K562 (cell line): ENCODE measurements at regions not wholly inside any gene's neighbourhood (a gene's known extent, or its start where the extent isn't known, plus 50 kb on each side); places are given as distances from the start of the nearest gene placed in this dataset.

Experiments used
- ATAC-seq: fragments of 200-7000 bp; cut with Tn5 transposase; 3 replicates; pipeline ENCODE4 v1.9.1; 2020; ENCODE audit warnings: moderate library complexity
- BruUV-seq: library from RNA; stranded (reverse); fragments of 400-500 nt; replicated peaks from 2 replicates; lab custom pipeline; 2021; lab: Mats Ljungman, UMichigan
- CTCF ChIA-PET: fragments of 300-600 bp; formaldehyde crosslinking; extraction: SDS; loops from one replicate; lab custom pipeline; 2021; ENCODE audit warnings: low intra/inter-chr PET ratio; lab: Yijun Ruan, JAX
- POLR2A ChIA-PET: fragments of 300-600, 350-650 bp; sonication (Branson Sonifier 250); formaldehyde crosslinking; extraction: SDS; loops from one replicate; lab custom pipeline; 2021; ENCODE audit warnings: antibody characterized with exemption, inconsistent platforms; lab: Yijun Ruan, JAX
- DNase-seq, 4 experiments: peaks; one replicate each; pipeline versions ENCODE4 v3.0.0 to v3.0.0-alpha.2; 2011 to 2018; ENCODE audit warnings: low spot score in 3 of 4, mixed read lengths in 3 of 4; ENCODE audit errors: extremely low read depth in 1 of 4
- FAIRE-seq: peaks from 2 replicates; lab custom pipeline; 2011; peaks lifted over from hg19 to GRCh38; lab: Jason Lieb, UNC
- H2AFZ ChIP-seq: 2 replicates; pipeline ENCODE4 v1.6.0; 2011; ENCODE audit warnings: low read depth, low read length, control low read depth, inconsistent platforms
- H3K27ac ChIP-seq: fragments of 200-600 bp; 3 replicates; pipeline ENCODE4 v1.8.0; 2011; ENCODE audit warnings: low read depth, mild to moderate bottlenecking, control low read depth, inconsistent platforms, low read length, moderate library complexity, mixed read lengths; ENCODE audit errors: extremely low read depth
- H3K27me3 ChIP-seq, 2 experiments: fragments of 300-600 bp in 1 of 2; 2 replicates in 1 of 2; 3 replicates in 1 of 2; pipeline versions ENCODE4 v1.6.0 to v1.8.0; 2011; ENCODE audit warnings: inconsistent platforms in 2 of 2, low read length in 2 of 2, mild to moderate bottlenecking in 1 of 2, mixed read lengths in 1 of 2, moderate library complexity in 1 of 2; ENCODE audit not compliant: control insufficient read depth in 2 of 2, insufficient read depth in 2 of 2
- H3K36me3 ChIP-seq: fragments of 300-600 bp; 3 replicates; pipeline ENCODE4 v1.8.0; 2011; ENCODE audit warnings: mild to moderate bottlenecking, low read length, inconsistent platforms; ENCODE audit not compliant: control insufficient read depth, insufficient read depth
- H3K4me1 ChIP-seq, 2 experiments: fragments of 200-600 bp in 1 of 2; replicated peaks in 1 of 2; 2 replicates in 1 of 2; 3 replicates in 1 of 2; pipeline versions ENCODE4 v1.5.1 to v1.8.0; 2011; ENCODE audit warnings: inconsistent platforms in 2 of 2, low read length in 2 of 2, mild to moderate bottlenecking in 1 of 2, mixed read lengths in 1 of 2, moderate library complexity in 1 of 2; ENCODE audit not compliant: control insufficient read depth in 2 of 2, insufficient read depth in 2 of 2
- H3K4me2 ChIP-seq: 2 replicates; pipeline ENCODE4 v1.6.1; 2011; ENCODE audit warnings: low read length, control low read depth, inconsistent platforms, mixed read lengths; ENCODE audit not compliant: insufficient read depth
- H3K4me3 ChIP-seq: fragments of 200-600 bp; sonication (generic), shearing (Covaris generic); 2 replicates; pipeline ENCODE4 v1.5.1; 2016; ENCODE audit warnings: control low read depth, inconsistent platforms
- H3K79me2 ChIP-seq: fragments of 200-600 bp; 3 replicates; pipeline ENCODE4 v1.8.0; 2011; ENCODE audit warnings: low read length, inconsistent platforms; ENCODE audit not compliant: control insufficient read depth, insufficient read depth
- H3K9ac ChIP-seq, 2 experiments: 2 replicates each; pipeline versions ENCODE4 v1.6.0 to v1.6.1; 2011; ENCODE audit warnings: low read depth in 2 of 2, low read length in 2 of 2, control low read depth in 1 of 2, inconsistent platforms in 1 of 2, mild to moderate bottlenecking in 1 of 2, mixed read lengths in 1 of 2; ENCODE audit not compliant: insufficient read depth in 1 of 2
- H3K9me1 ChIP-seq: one replicate; pipeline ENCODE4 v1.6.0; 2011; ENCODE audit warnings: inconsistent platforms, mild to moderate bottlenecking, low read length, moderate library complexity; ENCODE audit not compliant: control insufficient read depth, insufficient read depth
- H3K9me3 ChIP-seq: replicated peaks from 2 replicates; pipeline ENCODE4 v1.5.1; 2011; ENCODE audit warnings: low read depth, low read length, inconsistent platforms; ENCODE audit not compliant: control insufficient read depth, insufficient read depth
- H4K20me1 ChIP-seq: replicated peaks from 2 replicates; pipeline ENCODE4 v1.6.1; 2011; ENCODE audit warnings: low read length, inconsistent platforms, mixed read lengths; ENCODE audit not compliant: control insufficient read depth, insufficient read depth
- KDM1A ChIP-seq, 2 experiments: fragments of 450-650 bp; IDR thresholded peaks; 2 replicates each; pipeline ENCODE4 v1.6.1; 2016; ENCODE audit warnings: mild to moderate bottlenecking in 2 of 2
- RAD21 ChIP-seq, 2 experiments: fragments of 250-450 bp in 1 of 2; fragments of 450-650 bp in 1 of 2; sonication (Bioruptor Pico) in 1 of 2; formaldehyde crosslinking in 1 of 2; IDR thresholded peaks in 1 of 2; conservative IDR thresholded peaks in 1 of 2; 2 replicates each; pipeline versions ENCODE4 v1.4.0 to v1.8.0; 2020 to 2022; ENCODE audit warnings: mild to moderate bottlenecking in 2 of 2, moderate library complexity in 1 of 2
- RBFOX2 ChIP-seq: fragments of 200-400 bp; formaldehyde crosslinking; IDR thresholded peaks from 2 replicates; pipeline ENCODE4 v1.6.1; 2017; ENCODE audit warnings: low read depth, mild to moderate bottlenecking, low read length, moderate library complexity
- YY1 ChIP-seq, 3 experiments: IDR thresholded peaks; 2 replicates each; pipeline ENCODE4 v1.6.1; 2011; ENCODE audit warnings: low read length in 2 of 3, mild to moderate bottlenecking in 2 of 3, moderate library complexity in 2 of 3, borderline replicate concordance in 1 of 3, control low read depth in 1 of 3, low read depth in 1 of 3; ENCODE audit not compliant: insufficient read depth in 3 of 3, insufficient replicate concordance in 2 of 3, control insufficient read depth in 1 of 3, insufficient read length in 1 of 3; ENCODE audit errors: extremely low read depth in 1 of 3
- ZNF324 ChIP-seq: fragments of 250-450 bp; sonication (Bioruptor Pico); IDR thresholded peaks from 2 replicates; pipeline ENCODE4 v1.4.0; 2020; ENCODE audit warnings: mild to moderate bottlenecking
- WGBS: fragments of 100-300 bp; shearing (Covaris generic); methylation state at CpG from one replicate; pipeline ENCODE4 v1.1.6; 2016; ENCODE audit warnings: low coverage, mixed read lengths; ENCODE audit not compliant: insufficient coverage; ENCODE audit errors: missing lambda C conversion rate; 5-methylcytosine and 5-hydroxymethylcytosine counted together
- in situ Hi-C: fragments of 300-500 bp; cut with MboI; formaldehyde crosslinking; loops from 4 replicates; pipeline ENCODE4 v1.15.0; 2018; ENCODE audit warnings: inconsistent platforms, mixed read lengths
- intact Hi-C: fragments of 100-400 bp; cut with micrococcal nuclease; formaldehyde crosslinking; loops from 2 replicates; pipeline ENCODE4 v1.14.2; 2022
- TF ChIP-seq, protein P1 (sequence below): fragments of 450-650 bp; IDR thresholded peaks from 2 replicates; pipeline ENCODE4 v1.7.0; 2016; ENCODE audit warnings: borderline replicate concordance
- TF ChIP-seq, protein P2 (sequence below): sonication (generic); formaldehyde crosslinking; IDR thresholded peaks from 2 replicates; pipeline ENCODE4 v1.8.0; 2022; ENCODE audit warnings: mild to moderate bottlenecking, missing genetic modification reagents, borderline replicate concordance

DNA sequence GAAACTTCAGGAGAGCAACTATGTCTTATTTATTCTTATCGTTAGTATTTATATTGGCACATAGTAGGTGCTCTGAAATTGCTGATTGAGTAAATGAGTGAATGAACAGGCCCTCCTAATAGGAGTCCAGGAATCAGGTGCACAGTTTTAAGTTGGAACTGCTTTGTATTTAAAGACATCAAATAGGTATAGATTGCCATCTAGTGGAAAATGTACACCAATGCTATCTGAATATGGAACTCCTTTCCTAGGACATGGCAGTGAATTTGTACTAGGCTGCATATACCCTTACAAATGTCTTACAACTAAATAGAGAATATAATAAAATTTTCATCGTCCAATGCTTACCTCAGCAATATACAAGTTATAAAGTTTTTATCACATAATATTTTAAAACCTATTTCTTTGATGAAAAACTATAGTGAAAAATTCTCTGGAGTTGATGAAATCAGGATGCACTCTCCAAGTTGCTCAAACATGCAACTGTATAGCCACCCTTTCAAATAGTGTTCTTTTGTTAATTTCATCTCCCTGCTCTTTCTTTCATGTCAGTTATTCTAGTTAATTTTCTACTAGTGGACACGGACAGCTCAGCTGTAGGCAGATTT is 318.9 kb upstream of the SYT4 start (continued):
- TF ChIP-seq, protein P1, sequence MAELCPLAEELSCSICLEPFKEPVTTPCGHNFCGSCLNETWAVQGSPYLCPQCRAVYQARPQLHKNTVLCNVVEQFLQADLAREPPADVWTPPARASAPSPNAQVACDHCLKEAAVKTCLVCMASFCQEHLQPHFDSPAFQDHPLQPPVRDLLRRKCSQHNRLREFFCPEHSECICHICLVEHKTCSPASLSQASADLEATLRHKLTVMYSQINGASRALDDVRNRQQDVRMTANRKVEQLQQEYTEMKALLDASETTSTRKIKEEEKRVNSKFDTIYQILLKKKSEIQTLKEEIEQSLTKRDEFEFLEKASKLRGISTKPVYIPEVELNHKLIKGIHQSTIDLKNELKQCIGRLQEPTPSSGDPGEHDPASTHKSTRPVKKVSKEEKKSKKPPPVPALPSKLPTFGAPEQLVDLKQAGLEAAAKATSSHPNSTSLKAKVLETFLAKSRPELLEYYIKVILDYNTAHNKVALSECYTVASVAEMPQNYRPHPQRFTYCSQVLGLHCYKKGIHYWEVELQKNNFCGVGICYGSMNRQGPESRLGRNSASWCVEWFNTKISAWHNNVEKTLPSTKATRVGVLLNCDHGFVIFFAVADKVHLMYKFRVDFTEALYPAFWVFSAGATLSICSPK = no peak
- peak in 1 of 2 experiments; percentile 41; a peak in 3 of 4 replicates for TF ChIP-seq RAD21 (CRISPR knock-in tag; conservative IDR thresholded peaks at IDR 0.05 in 1 of 2, IDR thresholded peaks at IDR 0.05 in 1 of 2)

DNA sequence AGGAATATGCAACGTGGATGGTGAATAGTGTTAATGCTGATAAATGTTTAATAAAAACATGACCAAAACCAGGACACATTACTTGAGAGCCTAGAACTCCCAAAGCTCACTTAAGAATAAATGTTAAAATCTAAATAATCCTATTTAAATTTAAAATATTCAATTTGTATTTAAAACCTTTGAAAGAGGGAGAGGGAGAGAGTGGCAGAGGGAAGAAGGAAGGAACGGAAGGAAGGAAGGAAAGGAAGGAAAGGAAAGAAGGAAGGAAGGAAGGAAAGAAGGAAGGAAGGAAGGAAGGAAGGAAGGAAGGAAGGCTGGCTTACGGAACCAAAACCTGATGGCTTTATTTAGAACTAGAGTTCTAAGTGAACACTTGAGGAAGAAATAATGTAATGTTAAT is 324.1 kb upstream of the SYT4 start:
- Histone ChIP-seq H4K20me1 (no peaks in the 10 kb centered on the region), H3K4me3 (no peak overlapping the region), H3K9me3 (no peaks in the 10 kb centered on the region), H2AFZ (no peak overlapping the region), H3K27ac (no peak overlapping the region), H3K4me1 (no peaks in the 10 kb centered on the region), H3K9ac (no peak overlapping the region), H3K27me3 (no peaks in the 10 kb centered on the region), H3K79me2 (no peaks in the 10 kb centered on the region), H3K9me1 (no peaks in the 10 kb centered on the region), H3K36me3 (no peaks in the 10 kb centered on the region), H3K4me2 (no peak overlapping the region)
- FAIRE-seq = no peak
- WGBS = 0% methylated on average over 2 of the region's 3 CpGs
- ATAC-seq = no peak
- TF ChIP-seq YY1 (IDR thresholded peaks at IDR 0.05; ENCODE audit: borderline replicate concordance in 1 of 3, control insufficient read depth in 1 of 3, extremely low read depth in 1 of 3, insufficient read depth in 3 of 3, insufficient read length in 1 of 3, insufficient replicate concordance in 2 of 3, low read depth in 1 of 3, low read length in 2 of 3) (no peak), RBFOX2 (no peak), KDM1A (IDR thresholded peaks at IDR 0.05) (no peak), ZNF324 (CRISPR knock-in tag) (no peak)
- TF ChIP-seq, protein P2, sequence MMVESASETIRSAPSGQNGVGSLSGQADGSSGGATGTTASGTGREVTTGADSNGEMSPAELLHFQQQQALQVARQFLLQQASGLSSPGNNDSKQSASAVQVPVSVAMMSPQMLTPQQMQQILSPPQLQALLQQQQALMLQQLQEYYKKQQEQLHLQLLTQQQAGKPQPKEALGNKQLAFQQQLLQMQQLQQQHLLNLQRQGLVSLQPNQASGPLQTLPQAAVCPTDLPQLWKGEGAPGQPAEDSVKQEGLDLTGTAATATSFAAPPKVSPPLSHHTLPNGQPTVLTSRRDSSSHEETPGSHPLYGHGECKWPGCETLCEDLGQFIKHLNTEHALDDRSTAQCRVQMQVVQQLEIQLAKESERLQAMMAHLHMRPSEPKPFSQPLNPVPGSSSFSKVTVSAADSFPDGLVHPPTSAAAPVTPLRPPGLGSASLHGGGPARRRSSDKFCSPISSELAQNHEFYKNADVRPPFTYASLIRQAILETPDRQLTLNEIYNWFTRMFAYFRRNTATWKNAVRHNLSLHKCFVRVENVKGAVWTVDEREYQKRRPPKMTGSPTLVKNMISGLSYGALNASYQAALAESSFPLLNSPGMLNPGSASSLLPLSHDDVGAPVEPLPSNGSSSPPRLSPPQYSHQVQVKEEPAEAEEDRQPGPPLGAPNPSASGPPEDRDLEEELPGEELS (CRISPR knock-in tag) = no peak
- ChIA-PET POLR2A (no interaction called here), CTCF (no interaction called here)
- intact Hi-C loops (no loop called here), in situ Hi-C loops (no loop called here)
- no TSS peak for BruUV-seq
- DNase-seq = no peak
